ENCODE measurements at regions not wholly inside any gene's neighbourhood (a gene's known extent, or its start where the extent isn't known, plus 50 kb on each side); places are given as distances from the start of the nearest gene placed in this dataset.
"Not testable (repeated sequence)": the region's sequence is repeated elsewhere in the genome, so short reads cannot be mapped to it uniquely, and the experiment has no call there.

GRCh38 chr10:78229950-78230675 is 196.4 kb downstream of the RPS24 start:
- Histone ChIP-seq H3K27me3 (ENCODE audit: control insufficient read depth in 1 of 2, insufficient read depth in 2 of 2, low read length in 2 of 2) (no peaks in the 10 kb centered on the region), H3K4me3 (ENCODE audit: low read depth in 1 of 2, low read length in 2 of 2) (no peak overlapping the region), H3K27ac (ENCODE audit: low read depth, low read length) (no peak overlapping the region), H3K36me3 (ENCODE audit: control insufficient read depth in 1 of 2, insufficient read depth in 2 of 2, low read length in 2 of 2) (no peaks in the 10 kb centered on the region), H3K4me1 (ENCODE audit: control insufficient read depth in 1 of 2, insufficient read depth in 2 of 2, low read length in 2 of 2) (no peaks in the 10 kb centered on the region), H3K9ac (ENCODE audit: low read depth in 1 of 2, low read length in 2 of 2) (no peak overlapping the region), H3K9me3 (ENCODE audit: control insufficient read depth in 1 of 2, low read length in 2 of 2) (no peaks in the 10 kb centered on the region)

- Histone ChIP-seq H3K27ac (ENCODE audit: low read depth, low read length) (no peak overlapping the region), H3K9ac (ENCODE audit: low read depth in 1 of 2, low read length in 2 of 2) (no peak overlapping the region), H3K4me3 (ENCODE audit: low read depth in 1 of 2, low read length in 2 of 2) (no peak overlapping the region), H3K36me3 (ENCODE audit: control insufficient read depth in 1 of 2, insufficient read depth in 2 of 2, low read length in 2 of 2) (no peaks in the 10 kb centered on the region), H3K4me1 (ENCODE audit: control insufficient read depth in 1 of 2, insufficient read depth in 2 of 2, low read length in 2 of 2) (no peaks in the 10 kb centered on the region), H3K27me3 (ENCODE audit: control insufficient read depth in 1 of 2, insufficient read depth in 2 of 2, low read length in 2 of 2) (peaks cover 0 to 6% of the 10 kb centered on the region in 2 donors), H3K9me3 (ENCODE audit: control insufficient read depth in 1 of 2, low read length in 2 of 2) (no peaks in the 10 kb centered on the region)
Measured at GRCh38 chr10:78231327-78231726, 197.7 kb downstream of the RPS24 start.

GRCh38 chr10:78231939-78232338 is 198.3 kb downstream of the RPS24 start:
- H3K36me3 ChIP-seq (ENCODE audit: control insufficient read depth in 1 of 2, insufficient read depth in 2 of 2, low read length in 2 of 2), result no peaks in the 10 kb centered on the region
- H3K27ac ChIP-seq (ENCODE audit: low read depth, low read length), result no peak overlapping the region
- no peak overlapping the region for H3K4me3 ChIP-seq (ENCODE audit: low read depth in 1 of 2, low read length in 2 of 2)
- no peaks in the 10 kb centered on the region for H3K9me3 ChIP-seq (ENCODE audit: control insufficient read depth in 1 of 2, low read length in 2 of 2)
- peaks cover 0 to 6% of the 10 kb centered on the region in 2 donors for H3K27me3 ChIP-seq (ENCODE audit: control insufficient read depth in 1 of 2, insufficient read depth in 2 of 2, low read length in 2 of 2)
- no peaks in the 10 kb centered on the region for H3K4me1 ChIP-seq (ENCODE audit: control insufficient read depth in 1 of 2, insufficient read depth in 2 of 2, low read length in 2 of 2)
- H3K9ac ChIP-seq (ENCODE audit: low read depth in 1 of 2, low read length in 2 of 2), result no peak overlapping the region

GRCh38 chr10:78236416-78237015 is 202.9 kb downstream of the RPS24 start:
- Histone ChIP-seq H3K9me3 (ENCODE audit: control insufficient read depth in 1 of 2, low read length in 2 of 2) (no peaks in the 10 kb centered on the region), H3K36me3 (ENCODE audit: control insufficient read depth in 1 of 2, insufficient read depth in 2 of 2, low read length in 2 of 2) (no peaks in the 10 kb centered on the region), H3K27me3 (ENCODE audit: control insufficient read depth in 1 of 2, insufficient read depth in 2 of 2, low read length in 2 of 2) (peaks cover 0 to 6% of the 10 kb centered on the region in 2 donors), H3K9ac (ENCODE audit: low read depth in 1 of 2, low read length in 2 of 2) (no peak overlapping the region), H3K27ac (ENCODE audit: low read depth, low read length) (no peak overlapping the region), H3K4me3 (ENCODE audit: low read depth in 1 of 2, low read length in 2 of 2) (no peak overlapping the region), H3K4me1 (ENCODE audit: control insufficient read depth in 1 of 2, insufficient read depth in 2 of 2, low read length in 2 of 2) (no peaks in the 10 kb centered on the region)

- not testable (repeated sequence) for H3K9ac ChIP-seq (ENCODE audit: low read depth in 1 of 2, low read length in 2 of 2); H3K4me1 ChIP-seq (ENCODE audit: control insufficient read depth in 1 of 2, insufficient read depth in 2 of 2, low read length in 2 of 2); H3K36me3 ChIP-seq (ENCODE audit: control insufficient read depth in 1 of 2, insufficient read depth in 2 of 2, low read length in 2 of 2); H3K27ac ChIP-seq (ENCODE audit: low read depth, low read length); H3K4me3 ChIP-seq (ENCODE audit: low read depth in 1 of 2, low read length in 2 of 2); H3K27me3 ChIP-seq (ENCODE audit: control insufficient read depth in 1 of 2, insufficient read depth in 2 of 2, low read length in 2 of 2); H3K9me3 ChIP-seq (ENCODE audit: control insufficient read depth in 1 of 2, low read length in 2 of 2)
Measured at GRCh38 chr10:78237951-78238350, 204.3 kb downstream of the RPS24 start.

- Histone ChIP-seq H3K4me1 (ENCODE audit: control insufficient read depth in 1 of 2, insufficient read depth in 2 of 2, low read length in 2 of 2) (peaks cover 0 to 5% of the 10 kb centered on the region in 2 donors), H3K4me3 (ENCODE audit: low read depth in 1 of 2, low read length in 2 of 2) (no peak overlapping the region), H3K9ac (ENCODE audit: low read depth in 1 of 2, low read length in 2 of 2) (no peak overlapping the region), H3K36me3 (ENCODE audit: control insufficient read depth in 1 of 2, insufficient read depth in 2 of 2, low read length in 2 of 2) (no peaks in the 10 kb centered on the region), H3K27ac (ENCODE audit: low read depth, low read length) (no peak overlapping the region), H3K27me3 (ENCODE audit: control insufficient read depth in 1 of 2, insufficient read depth in 2 of 2, low read length in 2 of 2) (no peaks in the 10 kb centered on the region), H3K9me3 (ENCODE audit: control insufficient read depth in 1 of 2, low read length in 2 of 2) (no peaks in the 10 kb centered on the region)
Measured at GRCh38 chr10:78247266-78247665, 213.6 kb downstream of the RPS24 start.

- Histone ChIP-seq H3K27me3 (ENCODE audit: control insufficient read depth in 1 of 2, insufficient read depth in 2 of 2, low read length in 2 of 2) (no peaks in the 10 kb centered on the region), H3K9me3 (ENCODE audit: control insufficient read depth in 1 of 2, low read length in 2 of 2) (no peaks in the 10 kb centered on the region), H3K27ac (ENCODE audit: low read depth, low read length) (no peak overlapping the region), H3K36me3 (ENCODE audit: control insufficient read depth in 1 of 2, insufficient read depth in 2 of 2, low read length in 2 of 2) (no peaks in the 10 kb centered on the region), H3K9ac (ENCODE audit: low read depth in 1 of 2, low read length in 2 of 2) (no peak overlapping the region), H3K4me3 (ENCODE audit: low read depth in 1 of 2, low read length in 2 of 2) (no peak overlapping the region), H3K4me1 (ENCODE audit: control insufficient read depth in 1 of 2, insufficient read depth in 2 of 2, low read length in 2 of 2) (peaks cover 0 to 5% of the 10 kb centered on the region in 2 donors)
Measured at GRCh38 chr10:78247821-78248220, 214.2 kb downstream of the RPS24 start.

GRCh38 chr10:78248651-78249464 is 215.2 kb downstream of the RPS24 start:
- Histone ChIP-seq H3K36me3 (ENCODE audit: control insufficient read depth in 1 of 2, insufficient read depth in 2 of 2, low read length in 2 of 2) (no peaks in the 10 kb centered on the region), H3K27ac (ENCODE audit: low read depth, low read length) (no peak overlapping the region), H3K9me3 (ENCODE audit: control insufficient read depth in 1 of 2, low read length in 2 of 2) (no peaks in the 10 kb centered on the region), H3K4me3 (ENCODE audit: low read depth in 1 of 2, low read length in 2 of 2) (peak overlapping the region in 1 of 2 donors; percentile 3), H3K27me3 (ENCODE audit: control insufficient read depth in 1 of 2, insufficient read depth in 2 of 2, low read length in 2 of 2) (no peaks in the 10 kb centered on the region), H3K9ac (ENCODE audit: low read depth in 1 of 2, low read length in 2 of 2) (no peak overlapping the region), H3K4me1 (ENCODE audit: control insufficient read depth in 1 of 2, insufficient read depth in 2 of 2, low read length in 2 of 2) (peaks cover 0 to 5% of the 10 kb centered on the region in 2 donors)

- Histone ChIP-seq H3K4me1 (ENCODE audit: control insufficient read depth in 1 of 2, insufficient read depth in 2 of 2, low read length in 2 of 2) (peaks cover 0 to 5% of the 10 kb centered on the region in 2 donors), H3K9me3 (ENCODE audit: control insufficient read depth in 1 of 2, low read length in 2 of 2) (no peaks in the 10 kb centered on the region), H3K36me3 (ENCODE audit: control insufficient read depth in 1 of 2, insufficient read depth in 2 of 2, low read length in 2 of 2) (no peaks in the 10 kb centered on the region), H3K27ac (ENCODE audit: low read depth, low read length) (no peak overlapping the region), H3K9ac (ENCODE audit: low read depth in 1 of 2, low read length in 2 of 2) (no peak overlapping the region), H3K4me3 (ENCODE audit: low read depth in 1 of 2, low read length in 2 of 2) (no peak overlapping the region), H3K27me3 (ENCODE audit: control insufficient read depth in 1 of 2, insufficient read depth in 2 of 2, low read length in 2 of 2) (no peaks in the 10 kb centered on the region)
Measured at GRCh38 chr10:78249690-78250089, 216.0 kb downstream of the RPS24 start.
